GM19240 (cell line): ENCODE measurements at regions not wholly inside any gene's neighbourhood (a gene's known extent, or its start where the extent isn't known, plus 50 kb on each side); places are given as distances from the start of the nearest gene placed in this dataset.

ENCODE experiments used
- DNase-seq: peaks from one replicate; pipeline ENCODE4 v3.0.0; 2011; ENCODE audit warnings: low spot score; ENCODE audit not compliant: insufficient read length

DNA sequence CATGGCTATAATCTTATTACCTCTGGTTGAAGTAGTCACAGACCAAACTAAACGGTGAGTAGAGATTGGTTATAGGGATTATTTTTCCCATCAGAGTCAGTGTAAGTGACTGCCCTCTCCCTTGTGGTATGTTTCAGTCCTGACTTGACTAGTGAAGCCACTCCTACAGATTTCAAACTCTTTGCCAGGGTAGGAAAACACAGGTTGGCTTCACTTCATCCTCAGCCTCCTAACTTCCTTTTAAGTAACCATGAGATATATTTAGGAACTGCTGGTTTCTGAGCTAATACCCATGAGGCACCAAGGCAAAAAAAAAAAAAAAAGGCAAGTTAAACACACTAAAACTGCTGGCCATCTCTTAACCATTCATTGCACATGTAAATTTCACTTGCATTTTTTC lies 349.2 kb upstream of the MCTP2 start:
- DNase-seq = no peak

DNA sequence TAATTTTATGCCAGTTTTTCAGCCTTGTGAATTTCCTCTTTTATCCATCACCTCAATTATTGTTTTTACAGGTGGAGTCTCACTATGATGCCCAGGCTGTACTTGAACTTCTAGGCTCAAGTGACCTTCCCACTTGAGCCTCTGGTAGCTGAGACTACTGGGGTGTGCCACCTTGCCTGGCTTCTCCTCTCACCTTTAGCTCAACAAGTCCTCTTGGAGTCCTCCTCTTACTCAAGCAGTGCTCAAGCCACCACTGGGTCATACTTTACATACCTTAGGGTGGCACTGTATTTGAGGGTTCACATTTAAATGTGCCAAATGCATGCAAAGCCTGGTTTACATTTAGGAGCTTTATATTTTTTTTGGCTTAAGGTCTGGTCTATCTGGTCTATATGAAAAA lies 350.1 kb upstream of the MCTP2 start:
- no peak for DNase-seq

DNA sequence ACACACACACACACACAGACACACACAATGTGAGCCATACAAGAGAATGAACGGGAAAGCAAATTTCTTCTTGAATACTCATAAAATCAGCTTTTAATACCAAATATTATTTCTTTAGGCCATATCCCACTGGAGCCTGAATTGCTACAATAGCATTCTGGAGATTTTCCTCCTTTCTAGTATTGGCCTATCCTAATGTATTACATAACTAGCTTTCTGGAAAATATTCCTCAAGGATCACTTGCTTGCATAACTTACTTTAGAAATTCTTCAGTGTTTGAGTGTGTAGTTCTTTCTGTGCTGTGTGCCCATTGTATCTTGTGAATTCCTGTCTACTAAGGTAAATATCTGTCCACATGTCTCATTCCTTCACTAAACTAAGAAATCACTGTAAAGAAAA lies 351.0 kb upstream of the MCTP2 start:
- no peak for DNase-seq

DNA sequence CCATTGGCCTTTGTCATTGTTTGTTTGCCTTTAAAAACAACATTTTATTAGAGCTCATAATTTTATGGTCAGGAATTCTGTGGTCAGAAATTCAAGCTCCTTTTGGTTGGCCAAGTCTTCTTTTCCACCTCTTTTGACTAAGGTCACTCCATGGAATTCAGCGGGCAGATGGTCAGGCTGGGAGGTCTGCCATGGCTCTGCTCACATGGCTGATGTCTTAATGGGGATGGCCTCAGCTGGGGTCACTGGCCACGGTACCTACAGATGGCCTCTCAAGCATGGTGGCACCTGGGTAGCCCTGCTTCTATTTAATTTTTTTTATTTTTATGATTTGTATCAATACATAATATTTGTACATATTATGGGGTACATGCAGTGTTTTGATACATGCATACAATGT lies 360.8 kb upstream of the MCTP2 start:
- no peak for DNase-seq

DNA sequence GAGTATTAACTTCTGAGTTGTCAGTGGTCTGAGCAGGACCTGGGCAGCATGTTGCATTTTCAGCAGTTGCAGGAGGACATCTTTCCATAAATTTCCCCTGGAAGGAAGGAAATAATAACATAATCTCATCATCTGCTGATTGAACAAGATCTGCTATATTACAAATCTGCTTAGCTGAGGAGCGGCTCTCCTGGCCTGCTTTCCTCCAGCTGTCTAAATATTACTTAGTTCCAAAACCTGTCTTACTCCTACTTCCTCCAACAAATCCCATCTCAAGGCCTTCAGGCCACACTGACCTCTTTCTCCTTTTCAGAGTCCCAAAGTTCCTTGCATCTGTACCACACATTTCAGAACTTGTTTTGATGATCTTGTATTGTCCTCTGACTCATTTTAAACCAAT lies 364.4 kb upstream of the MCTP2 start:
- no peak for DNase-seq

DNA sequence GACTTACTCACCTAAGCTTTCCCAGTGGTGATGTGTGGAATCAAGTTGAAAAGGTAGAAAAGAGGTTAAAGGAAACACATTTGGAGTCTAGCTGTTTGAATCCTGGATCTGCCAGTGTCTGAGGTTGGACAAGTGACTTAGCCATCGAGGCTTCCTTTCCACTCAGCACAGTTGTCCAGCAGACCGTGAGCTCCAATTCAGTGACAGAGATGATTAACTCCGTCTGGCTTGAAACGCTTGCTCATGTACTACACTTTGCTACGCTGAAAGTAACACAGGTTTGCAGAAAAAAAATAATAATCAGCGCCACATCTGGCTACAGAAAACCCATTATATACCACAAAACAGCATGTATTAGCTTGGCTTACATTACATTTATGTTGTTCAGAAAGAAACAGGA lies 364.9 kb upstream of the MCTP2 start:
- DNase-seq = no peak

DNA sequence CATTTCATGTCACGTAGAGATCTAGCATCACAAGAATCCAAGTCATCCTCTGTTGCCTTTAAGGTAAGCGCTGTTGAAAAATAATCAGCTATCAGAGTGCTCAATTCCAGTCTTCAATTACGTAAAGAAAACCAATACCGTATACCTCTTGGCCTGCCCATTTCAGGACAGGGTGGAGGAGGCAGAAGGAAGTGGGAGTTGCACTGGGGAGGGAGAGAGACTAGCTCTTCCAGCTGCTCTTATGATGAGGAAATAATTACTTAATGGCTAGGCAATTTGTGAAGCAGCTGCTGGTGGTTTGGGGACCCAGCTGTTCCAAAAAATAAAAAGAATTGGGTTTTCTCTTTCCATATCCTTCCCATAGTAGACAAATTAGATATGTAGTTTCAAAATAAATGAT lies 365.8 kb upstream of the MCTP2 start:
- no peak for DNase-seq

DNA sequence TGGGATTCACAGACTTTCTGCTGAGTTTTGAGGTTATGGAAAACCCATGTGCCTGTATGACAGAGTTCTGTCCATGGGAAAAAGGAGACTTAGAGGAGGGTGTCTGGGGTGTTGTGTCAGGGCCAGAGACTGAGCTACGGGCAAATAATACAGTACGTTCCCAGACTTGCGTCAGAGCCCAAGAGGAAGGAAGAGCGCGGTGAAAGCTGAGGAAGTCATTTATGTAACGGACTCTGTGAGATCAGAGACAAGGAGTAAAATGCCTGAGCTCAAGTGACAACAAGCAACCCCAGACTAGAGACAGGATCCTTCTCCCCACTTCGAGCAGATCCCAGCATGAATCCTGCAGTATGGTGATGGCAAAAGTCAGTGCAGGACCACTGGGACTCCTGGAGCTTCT lies 368.6 kb upstream of the MCTP2 start:
- no peak for DNase-seq

DNA sequence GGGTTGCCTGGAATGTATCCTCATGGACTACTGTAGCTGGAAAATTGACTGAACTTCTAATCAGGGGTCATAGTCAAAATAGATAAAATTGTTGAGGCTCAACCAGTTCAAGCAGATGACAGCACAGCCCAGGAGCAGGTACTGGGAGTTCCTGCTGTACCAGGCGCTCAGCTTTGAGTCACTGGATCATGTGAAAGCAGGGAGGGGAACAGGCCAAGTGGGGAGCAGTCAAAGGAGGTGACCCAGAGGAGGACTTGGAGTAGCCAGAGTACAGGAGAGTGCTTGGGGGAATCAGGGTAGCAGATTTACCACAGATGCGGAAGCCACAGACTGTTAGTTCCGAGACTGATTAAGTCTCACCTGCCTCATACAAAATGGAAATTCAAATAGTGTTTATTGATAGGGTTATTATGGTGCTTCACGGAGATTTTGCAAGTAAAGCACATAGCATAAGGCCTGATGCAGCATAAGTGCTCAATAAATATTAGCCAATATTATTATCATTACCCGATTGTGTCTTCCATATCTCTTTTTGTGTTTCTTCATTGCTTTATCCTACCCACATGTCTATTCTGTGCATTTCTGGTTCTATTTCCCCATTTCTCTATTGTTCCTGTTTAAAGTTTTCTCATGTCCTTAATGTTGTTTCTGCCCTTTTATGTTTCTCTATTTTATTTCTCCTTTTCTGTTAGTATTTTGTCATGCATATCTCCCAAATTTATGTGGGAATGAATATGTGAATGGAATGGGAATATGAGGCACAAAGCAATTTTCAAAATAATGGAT lies 369.2 kb upstream of the MCTP2 start:
- no peak for DNase-seq

DNA sequence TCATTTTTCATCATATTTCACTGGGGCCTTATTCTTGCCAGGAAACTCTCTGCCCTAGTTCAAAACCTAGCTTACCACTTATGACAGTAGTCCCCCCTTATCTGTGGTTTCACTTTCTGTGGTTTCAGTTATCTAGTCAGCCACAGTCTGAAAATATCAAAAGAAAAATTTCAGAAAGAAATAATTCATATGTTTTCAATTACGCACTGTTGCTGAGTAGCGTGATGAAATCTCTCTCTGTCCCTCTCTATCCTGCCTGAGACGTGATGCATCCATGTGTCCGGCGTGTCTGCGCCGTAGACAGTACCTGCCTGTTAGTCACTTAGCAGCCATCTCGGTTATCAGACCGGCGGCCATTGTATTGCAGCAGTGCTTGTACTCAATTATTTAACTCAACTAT lies 369.9 kb upstream of the MCTP2 start:
- no peak for DNase-seq

DNA sequence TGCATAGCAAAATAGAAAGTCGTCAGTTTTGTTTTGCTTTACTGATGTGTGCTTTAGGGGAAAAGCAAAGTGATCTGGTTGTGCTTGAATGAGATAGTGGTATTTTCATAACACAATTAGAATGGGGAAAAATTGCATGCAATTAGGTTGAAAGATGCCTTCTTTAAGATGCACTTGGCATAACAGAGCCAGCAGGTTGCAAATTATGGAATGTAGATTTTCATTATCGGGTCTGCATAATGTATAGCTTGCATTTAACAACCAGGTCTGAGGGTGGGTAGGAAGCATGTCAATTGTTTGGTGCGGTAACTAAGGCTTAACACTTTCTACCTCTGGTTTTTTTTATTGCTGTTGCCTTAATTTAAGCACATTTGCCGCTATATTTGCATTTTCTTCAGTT lies 370.7 kb upstream of the MCTP2 start:
- DNase-seq = no peak

DNA sequence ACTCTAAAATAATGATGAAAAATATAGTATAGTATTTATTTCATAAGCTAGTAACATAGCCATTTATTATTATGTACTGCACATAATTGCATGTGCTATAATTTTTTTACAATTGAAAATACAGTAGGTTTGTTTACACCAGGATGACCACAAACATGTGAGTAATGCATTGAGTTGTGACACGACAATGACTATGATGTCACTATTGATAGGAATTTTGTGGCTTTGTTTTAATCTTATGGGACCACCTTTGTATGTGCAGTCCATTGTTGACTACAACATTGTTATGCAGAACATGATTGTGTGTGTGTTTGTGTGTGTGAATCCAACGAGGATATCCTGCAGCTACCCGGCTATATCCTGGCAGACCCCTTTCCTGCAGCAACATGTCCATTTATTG lies 372.2 kb upstream of the MCTP2 start:
- DNase-seq = no peak

DNA sequence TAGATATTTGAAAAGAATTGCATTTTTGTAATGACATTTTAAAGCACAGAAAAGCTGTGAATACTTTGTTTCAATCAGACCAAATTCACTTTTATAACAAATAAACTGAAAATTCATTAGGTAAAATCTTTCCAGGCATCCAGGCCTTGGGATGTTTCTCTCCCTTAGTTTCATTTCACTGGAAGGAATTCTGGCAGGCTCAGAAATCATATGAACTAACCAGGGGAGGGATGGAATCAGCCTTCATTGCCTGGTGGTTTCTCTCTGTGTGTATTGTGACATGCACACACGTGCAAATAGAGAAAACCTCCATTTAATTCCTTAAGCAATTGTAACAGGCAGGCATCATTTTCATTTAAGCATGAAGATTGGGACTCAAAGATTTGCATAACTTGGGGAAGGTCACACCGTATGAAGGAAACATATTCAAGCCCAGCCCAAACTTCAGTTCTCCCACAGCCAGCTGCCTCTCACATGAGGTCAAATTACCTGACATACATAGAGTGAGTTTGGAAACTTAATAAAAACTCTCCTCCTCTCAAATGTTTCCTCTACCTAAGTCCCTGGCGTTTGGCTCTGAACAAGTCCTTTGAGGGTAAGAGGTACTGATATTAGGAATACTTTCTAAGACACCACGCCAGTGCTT lies 376.1 kb upstream of the MCTP2 start:
- DNase-seq = no peak

DNA sequence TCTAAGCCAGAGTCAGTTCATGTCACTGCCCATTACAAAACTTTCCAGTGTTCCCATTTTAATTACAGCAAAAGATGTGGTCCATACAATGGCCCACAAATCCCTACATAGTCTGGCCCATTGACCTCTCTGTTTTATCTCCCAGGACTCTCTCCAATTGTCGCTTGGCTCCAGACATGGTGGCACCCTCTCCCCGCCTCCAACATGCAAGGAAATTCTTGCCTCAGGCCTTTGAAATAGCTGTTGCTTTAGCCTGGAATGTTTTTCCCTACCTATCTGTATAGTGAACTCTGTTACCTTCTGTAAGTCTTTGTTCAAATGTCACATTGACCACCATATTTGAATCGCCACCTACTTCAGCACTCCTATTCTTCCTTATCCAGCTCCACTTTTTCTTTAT lies 377.3 kb upstream of the MCTP2 start:
- DNase-seq = no peak

DNA sequence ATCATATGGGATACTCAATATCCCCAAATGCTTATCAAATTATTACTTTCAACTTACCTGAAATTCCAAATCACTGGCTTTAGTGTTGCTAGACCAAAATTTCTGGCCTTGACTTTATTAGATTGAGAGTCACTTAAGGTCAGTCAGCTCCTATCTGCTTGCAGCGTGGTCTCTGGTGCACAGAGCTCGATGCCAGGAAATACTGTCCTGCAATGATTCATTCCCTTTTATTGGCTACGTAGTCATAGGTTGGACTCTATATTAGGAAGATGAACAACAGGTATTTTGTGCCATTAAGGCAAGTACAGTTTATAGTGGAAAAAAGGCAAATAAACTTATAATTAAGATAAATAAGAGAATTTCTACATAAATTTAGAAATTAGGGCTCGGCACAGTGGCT lies 378.6 kb upstream of the MCTP2 start:
- no peak for DNase-seq

DNA sequence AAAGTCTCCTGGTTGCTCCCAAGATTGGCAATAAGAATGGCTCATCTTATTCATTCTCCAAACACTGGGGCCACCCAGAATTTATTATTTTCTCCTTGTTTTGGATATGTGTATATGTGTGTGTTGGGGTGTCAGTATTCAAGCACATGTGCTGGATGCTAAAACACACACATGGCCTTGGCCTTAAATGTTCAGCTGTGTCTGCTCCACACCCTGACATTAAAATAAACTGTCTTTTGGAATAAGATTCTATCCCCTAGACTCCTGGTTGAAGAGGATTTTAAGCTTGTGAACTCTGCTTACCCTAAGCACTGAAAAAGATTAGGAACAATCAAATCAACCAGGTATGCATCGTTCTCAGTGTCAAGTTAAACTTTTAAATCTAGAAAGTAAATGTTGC lies 382.9 kb upstream of the MCTP2 start:
- DNase-seq = no peak

DNA sequence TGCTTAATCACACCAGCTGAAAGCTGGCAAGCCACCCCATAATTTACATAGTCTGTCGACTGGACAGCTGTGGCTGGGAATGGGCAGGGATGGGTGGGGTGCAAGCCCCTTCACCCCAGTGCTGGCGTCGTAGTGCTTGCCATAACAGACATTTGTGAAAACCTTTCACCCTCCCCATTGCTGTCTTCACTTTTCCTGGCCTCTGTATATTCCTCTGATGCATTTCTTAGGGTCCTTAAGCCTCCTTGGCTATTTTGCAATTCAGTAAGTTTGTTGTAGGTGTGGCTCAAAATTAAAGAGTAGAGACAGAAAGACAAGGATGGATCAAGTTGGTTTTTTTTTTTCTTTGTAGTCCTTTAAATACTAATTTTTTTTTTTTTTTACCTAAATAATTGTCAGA lies 383.3 kb upstream of the MCTP2 start:
- DNase-seq = no peak

DNA sequence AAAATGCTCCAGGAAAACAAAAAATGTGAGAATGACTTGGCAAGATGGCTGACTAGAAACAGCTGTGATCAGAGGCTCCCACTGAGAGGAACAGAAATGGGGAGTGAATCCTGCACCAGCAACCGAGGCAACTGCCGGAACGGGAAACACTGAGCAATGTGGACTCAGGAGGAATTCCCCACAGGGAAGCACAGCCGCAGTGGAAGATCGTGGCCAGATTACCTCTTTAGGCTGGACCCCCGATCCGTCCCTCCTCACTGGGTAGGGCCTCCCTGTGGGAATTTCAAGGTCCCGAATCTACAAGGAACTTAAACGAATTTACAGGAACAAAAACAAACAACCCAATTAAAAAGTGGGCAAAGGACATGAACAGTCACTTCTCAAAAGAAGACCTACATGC lies 385.2 kb upstream of the MCTP2 start:
- DNase-seq = no peak

DNA sequence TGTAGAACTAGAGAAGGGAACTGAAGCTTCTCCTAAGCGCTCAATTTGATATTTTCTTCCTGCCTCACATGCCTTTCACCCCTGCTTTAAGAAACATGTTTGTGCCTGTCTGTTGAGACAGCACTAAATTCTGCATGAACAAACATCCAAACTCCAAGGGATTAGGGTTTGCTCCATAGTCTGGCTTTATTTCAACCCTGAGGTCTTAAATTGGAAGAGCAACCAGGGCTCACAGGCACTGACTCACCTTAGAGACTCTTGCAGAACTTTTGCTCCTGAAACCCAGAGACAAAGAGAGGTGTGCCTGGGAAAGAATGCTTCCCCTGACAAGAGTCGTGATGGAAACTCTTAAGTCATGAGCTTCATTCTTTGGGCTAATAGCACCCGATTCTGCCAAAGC lies 393.9 kb upstream of the MCTP2 start:
- no peak for DNase-seq

DNA sequence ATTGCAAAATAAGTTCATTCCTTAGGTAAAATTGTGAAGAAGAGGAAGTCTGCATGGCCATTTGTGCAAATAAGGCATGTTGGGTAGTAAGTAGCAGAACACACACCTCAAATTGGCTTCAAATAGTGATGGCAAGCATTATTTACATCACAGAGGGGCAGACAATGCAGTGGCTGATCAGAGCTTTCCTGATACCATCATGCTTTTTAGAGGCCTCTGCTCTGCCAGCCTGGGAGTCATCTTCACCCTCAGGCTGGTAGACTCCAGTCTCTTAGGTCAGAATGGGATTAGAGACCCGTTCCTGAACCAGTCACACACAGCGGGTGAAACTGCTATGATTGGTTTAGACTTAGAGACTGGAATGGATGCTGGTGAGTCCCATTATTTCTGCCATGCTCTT lies 396.0 kb upstream of the MCTP2 start:
- no peak for DNase-seq

DNA sequence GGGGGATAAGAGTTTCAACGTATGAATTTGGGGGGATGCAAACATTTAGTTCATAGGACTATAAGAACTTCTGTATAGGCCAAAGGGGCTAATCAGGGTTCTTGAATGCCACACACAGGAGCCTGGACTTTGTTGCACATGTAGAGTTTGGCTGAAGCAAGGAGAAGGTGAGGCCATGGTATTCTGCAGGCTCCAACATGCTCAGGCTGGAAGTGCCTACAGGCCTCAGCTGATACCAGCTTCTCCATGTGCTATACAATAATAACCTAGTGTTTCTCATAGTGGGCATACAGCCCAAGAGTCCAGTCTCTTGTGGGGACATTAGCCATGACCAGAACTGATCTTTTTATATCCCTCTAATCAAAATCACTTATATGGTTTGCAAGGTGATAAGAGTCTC lies 399.7 kb upstream of the MCTP2 start:
- DNase-seq = no peak

DNA sequence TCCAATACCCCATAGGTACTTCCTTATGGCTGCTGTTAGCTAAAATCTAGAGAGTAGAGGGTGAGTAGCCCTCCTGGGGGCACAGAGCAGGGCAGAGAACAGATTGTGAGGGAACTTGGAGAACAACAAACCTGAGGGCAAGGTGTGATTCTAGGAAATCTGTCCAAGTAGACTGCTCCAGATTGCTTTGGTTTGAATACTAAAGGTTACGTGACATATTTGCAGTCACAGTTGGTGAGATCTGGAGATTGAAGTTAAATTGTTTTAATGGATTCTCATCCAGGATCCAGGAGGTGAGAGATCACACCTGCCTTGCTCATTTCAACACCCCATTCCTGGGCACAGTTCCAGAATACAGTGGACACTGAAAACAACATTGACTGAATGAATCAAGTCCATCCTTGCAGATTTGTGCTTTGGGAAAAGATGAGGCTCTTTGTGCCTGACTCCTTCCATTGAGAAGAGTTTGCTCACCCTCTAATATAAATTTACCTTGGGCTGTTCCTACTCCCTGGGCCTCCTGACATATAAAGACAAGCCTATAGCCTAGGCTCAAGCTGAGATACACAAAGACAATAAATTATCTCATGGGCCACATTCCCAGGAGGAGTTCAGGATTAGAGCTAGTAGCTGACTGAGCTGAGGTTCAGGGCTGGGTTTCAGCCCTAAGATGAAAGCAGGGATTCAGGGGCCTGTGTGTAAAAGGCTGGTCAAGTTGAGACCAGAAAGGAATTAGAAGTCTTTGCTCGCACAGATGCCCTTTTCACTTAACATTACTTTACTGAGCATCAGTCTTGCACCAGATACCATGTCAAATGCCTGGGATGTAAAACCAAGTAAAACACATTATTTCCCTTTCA lies 400.9 kb upstream of the MCTP2 start:
- DNase-seq = no peak
